ENCODE measurements at regions not wholly inside any gene's neighbourhood (a gene's known extent, or its start where the extent isn't known, plus 50 kb on each side); places are given as distances from the start of the nearest gene placed in this dataset.
A peak's percentile ranks its signal among the peaks of the same experiment; 100 is the strongest.

DNA sequence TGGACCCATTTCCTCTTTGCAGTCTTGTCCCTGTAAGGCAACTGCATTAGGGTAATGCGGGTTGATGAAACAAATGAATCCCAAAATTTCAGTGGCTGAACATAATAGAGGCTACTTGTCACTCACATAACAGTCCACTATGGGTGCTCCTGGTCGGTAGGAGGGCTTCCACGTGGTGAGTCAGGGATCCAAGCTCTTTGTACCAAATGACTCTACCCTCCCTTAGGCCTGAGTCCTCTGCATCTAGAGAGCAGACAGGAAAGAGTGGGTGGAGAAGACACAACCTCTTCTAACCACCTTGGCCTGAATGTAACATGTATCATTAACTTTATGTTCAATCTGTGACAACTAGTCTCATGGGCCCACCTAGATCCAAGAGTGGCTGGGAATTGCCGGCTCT, 86.2 kb upstream of the HAAO start:
- Histone ChIP-seq H3K36me3 (ENCODE audit: control insufficient read depth, insufficient read depth, low read length) (no peaks in the 10 kb centered on the region), H3K27ac (ENCODE audit: low read length) (no peak overlapping the region), H3K4me3 (ENCODE audit: low read length) (no peak overlapping the region), H3K27me3 (ENCODE audit: control insufficient read depth, insufficient read depth, low read length) (no peaks in the 10 kb centered on the region), H3K4me1 (ENCODE audit: control insufficient read depth, insufficient read depth, low read length) (peaks cover 7% of the 10 kb centered on the region), H3K9me3 (ENCODE audit: control insufficient read depth, low read depth, low read length) (no peaks in the 10 kb centered on the region)
- DNase-seq: no peak
- no CpG with 5 or more reads among the region's 4 CpGs for WGBS (ENCODE audit: insufficient coverage, low lambda C conversion rate)

DNA sequence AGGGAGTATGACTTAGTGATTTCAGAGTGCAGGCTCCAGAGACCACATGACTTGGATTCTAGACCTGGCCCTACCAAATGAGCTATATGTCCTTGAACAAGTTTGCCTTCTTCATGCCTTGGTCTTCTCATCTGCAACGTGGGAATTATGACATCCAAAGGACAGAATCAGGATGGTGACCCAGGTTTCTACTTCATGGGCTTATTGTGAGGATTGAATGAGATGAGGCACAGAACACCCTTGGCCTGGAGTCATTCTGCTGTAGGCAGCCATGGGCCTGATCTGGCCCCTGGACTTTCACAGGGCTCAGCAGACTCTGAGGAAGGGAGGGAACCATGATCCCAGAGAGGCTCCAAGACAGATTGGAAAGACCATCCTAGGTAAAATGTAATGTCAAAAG, 85.6 kb upstream of the HAAO start:
- Histone ChIP-seq H3K4me1 (ENCODE audit: control insufficient read depth, insufficient read depth, low read length) (peaks cover 7% of the 10 kb centered on the region), H3K36me3 (ENCODE audit: control insufficient read depth, insufficient read depth, low read length) (no peaks in the 10 kb centered on the region), H3K27me3 (ENCODE audit: control insufficient read depth, insufficient read depth, low read length) (no peaks in the 10 kb centered on the region), H3K9me3 (ENCODE audit: control insufficient read depth, low read depth, low read length) (no peaks in the 10 kb centered on the region), H3K4me3 (ENCODE audit: low read length) (no peak overlapping the region), H3K27ac (ENCODE audit: low read length) (no peak overlapping the region)
- no peak for DNase-seq
- WGBS (ENCODE audit: insufficient coverage, low lambda C conversion rate): no CpG with 5 or more reads among the region's 1 CpG

DNA sequence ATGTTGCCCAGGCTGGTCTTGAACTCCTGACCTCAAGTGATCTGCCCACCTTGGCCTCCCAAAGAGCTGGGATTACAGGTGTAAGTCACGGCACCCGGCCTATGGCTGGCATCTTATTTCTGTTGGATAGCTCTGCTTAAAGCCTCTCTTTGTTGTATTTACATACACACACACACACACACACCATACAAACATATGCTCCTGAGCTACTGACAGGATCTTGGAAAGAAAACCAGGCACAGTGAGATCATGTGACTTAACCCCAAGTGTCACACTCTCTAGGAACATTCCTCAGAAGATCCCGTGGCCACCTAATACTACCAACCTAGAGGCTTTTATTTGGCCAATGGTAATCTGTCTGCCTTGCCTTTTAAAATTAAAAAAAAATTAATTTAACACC, 85.1 kb upstream of the HAAO start:
- Histone ChIP-seq H3K4me1 (ENCODE audit: control insufficient read depth, insufficient read depth, low read length) (peaks cover 7% of the 10 kb centered on the region), H3K36me3 (ENCODE audit: control insufficient read depth, insufficient read depth, low read length) (no peaks in the 10 kb centered on the region), H3K27me3 (ENCODE audit: control insufficient read depth, insufficient read depth, low read length) (no peaks in the 10 kb centered on the region), H3K4me3 (ENCODE audit: low read length) (no peak overlapping the region), H3K27ac (ENCODE audit: low read length) (no peak overlapping the region), H3K9me3 (ENCODE audit: control insufficient read depth, low read depth, low read length) (no peaks in the 10 kb centered on the region)
- no CpG with 5 or more reads among the region's 3 CpGs for WGBS (ENCODE audit: insufficient coverage, low lambda C conversion rate)
- DNase-seq: no peak

DNA sequence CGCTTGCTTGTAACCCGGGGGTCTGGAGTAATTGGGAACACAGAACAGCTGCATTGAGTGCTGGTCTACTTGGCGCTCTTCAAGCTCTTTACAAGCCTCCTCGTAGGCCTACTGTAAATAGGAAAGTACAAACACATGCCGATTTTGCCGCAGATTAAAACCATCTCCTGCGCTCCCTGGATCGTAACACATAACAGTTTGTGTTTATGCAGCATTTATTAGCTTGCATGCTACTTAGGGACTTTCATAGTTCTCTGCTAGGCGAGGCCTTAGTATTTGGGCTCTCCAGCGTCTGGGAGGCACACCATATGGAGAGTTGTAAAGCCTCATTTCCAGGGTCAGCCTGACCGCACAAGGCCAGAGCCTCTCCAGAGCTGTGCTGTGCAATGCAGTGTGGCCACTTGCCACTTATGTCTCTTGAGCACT, 84.0 kb upstream of the HAAO start:
- Histone ChIP-seq H3K4me3 (ENCODE audit: low read length) (no peak overlapping the region), H3K4me1 (ENCODE audit: control insufficient read depth, insufficient read depth, low read length) (peaks cover 7% of the 10 kb centered on the region), H3K36me3 (ENCODE audit: control insufficient read depth, insufficient read depth, low read length) (no peaks in the 10 kb centered on the region), H3K27me3 (ENCODE audit: control insufficient read depth, insufficient read depth, low read length) (no peaks in the 10 kb centered on the region), H3K27ac (ENCODE audit: low read length) (peak overlapping the region; percentile 60), H3K9me3 (ENCODE audit: control insufficient read depth, low read depth, low read length) (no peaks in the 10 kb centered on the region)
- DNase-seq: peak; percentile 38 to 50
- WGBS (ENCODE audit: insufficient coverage, low lambda C conversion rate): 100% methylated on average over 4 of the region's 11 CpGs

DNA sequence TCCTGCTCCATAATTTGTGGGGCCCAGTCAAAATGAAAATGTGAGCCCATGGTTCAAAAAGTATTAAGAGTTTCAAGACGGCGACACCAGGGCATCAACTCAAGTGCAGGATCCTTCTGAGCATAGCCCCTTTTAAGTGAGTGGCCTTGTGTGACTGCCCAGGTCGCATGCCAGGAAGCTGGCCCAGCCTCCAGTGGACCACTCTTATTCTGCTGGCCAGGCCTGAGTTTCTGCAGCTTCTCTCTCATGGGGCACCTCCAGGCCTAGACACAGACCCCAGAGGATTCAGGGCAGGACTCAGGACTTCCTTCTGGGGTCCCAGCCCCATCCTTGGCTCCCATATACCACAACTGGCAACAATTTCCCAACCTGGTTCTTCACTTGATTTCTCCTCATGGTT, 83.5 kb upstream of the HAAO start:
- H3K4me3 ChIP-seq (ENCODE audit: low read length): no peak overlapping the region
- DNase-seq: no peak
- WGBS (ENCODE audit: insufficient coverage, low lambda C conversion rate): no CpG with 5 or more reads among the region's 3 CpGs
- peak overlapping the region; percentile 60 for H3K27ac ChIP-seq (ENCODE audit: low read length)
- H3K4me1 ChIP-seq (ENCODE audit: control insufficient read depth, insufficient read depth, low read length): peaks cover 7% of the 10 kb centered on the region
- H3K27me3 ChIP-seq (ENCODE audit: control insufficient read depth, insufficient read depth, low read length): no peaks in the 10 kb centered on the region
- no peaks in the 10 kb centered on the region for H3K9me3 ChIP-seq (ENCODE audit: control insufficient read depth, low read depth, low read length)
- H3K36me3 ChIP-seq (ENCODE audit: control insufficient read depth, insufficient read depth, low read length): no peaks in the 10 kb centered on the region

DNA sequence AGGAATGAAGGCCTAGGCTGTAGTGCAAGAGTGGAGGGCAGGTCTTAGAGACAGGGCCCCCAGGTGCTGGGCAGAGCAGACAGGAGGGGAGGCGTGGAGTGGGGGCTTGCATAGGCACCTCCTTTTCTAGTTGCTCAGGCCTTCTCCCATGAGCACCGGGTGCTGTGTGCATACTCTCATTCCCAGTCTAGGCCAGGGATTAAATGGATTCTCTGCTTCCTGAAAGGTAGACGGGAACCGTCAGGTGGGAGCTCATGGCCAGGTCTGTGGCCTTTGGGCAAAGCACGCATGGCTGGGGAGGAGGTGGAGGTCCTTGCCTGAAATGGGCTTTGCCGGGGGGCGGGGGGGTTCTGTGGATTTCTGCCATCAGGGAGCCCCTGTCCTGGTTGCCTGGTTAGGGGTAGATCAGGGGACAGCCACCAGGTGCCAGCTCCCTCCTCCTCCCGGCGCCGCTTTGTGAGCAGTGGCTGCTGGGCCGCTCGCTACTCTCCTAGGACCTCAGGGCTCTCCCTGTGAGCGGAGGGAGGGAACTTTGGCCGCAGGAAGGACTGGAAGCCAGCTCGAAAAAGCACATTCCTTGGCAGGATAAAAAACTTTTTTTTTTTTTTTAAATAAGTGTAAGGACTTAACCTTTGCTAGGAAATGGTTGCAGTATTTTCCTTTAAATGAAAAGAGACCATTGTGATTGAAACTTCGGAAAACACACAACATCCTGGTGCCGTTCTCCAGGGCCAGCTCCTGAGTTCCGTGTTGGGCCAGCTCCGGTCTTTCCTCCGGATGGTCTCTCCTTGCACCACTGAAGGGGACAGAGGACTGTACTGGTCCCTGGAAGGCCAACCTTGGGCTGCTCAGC, 82.8 kb upstream of the HAAO start:
- Histone ChIP-seq H3K9me3 (ENCODE audit: control insufficient read depth, low read depth, low read length) (no peaks in the 10 kb centered on the region), H3K4me3 (ENCODE audit: low read length) (no peak overlapping the region), H3K27me3 (ENCODE audit: control insufficient read depth, insufficient read depth, low read length) (no peaks in the 10 kb centered on the region), H3K36me3 (ENCODE audit: control insufficient read depth, insufficient read depth, low read length) (no peaks in the 10 kb centered on the region), H3K4me1 (ENCODE audit: control insufficient read depth, insufficient read depth, low read length) (peaks cover 7% of the 10 kb centered on the region), H3K27ac (ENCODE audit: low read length) (peak overlapping the region; percentile 60)
- DNase-seq: no peak
- 100% methylated on average over 2 of the region's 20 CpGs for WGBS (ENCODE audit: insufficient coverage, low lambda C conversion rate)

DNA sequence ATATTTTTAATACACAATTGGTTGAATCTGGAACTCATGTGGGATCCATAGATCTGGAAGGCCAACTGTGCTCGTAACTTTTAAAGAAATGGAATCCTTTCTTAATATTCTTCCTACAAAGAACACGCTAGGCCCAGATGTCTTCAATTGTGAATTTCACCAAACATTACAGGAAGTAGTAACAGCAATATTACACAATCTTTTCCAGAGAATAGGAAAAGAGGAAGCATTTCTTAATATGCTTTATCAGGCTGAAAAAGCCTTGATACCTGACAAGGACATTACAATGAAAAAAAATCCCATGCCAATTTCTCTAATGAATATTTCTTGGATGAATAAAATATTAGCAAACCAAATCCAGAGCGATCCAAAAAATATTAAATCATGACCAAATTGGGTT, 80.3 kb upstream of the HAAO start:
- no peak for DNase-seq
- H3K9me3 ChIP-seq (ENCODE audit: control insufficient read depth, low read depth, low read length): peaks cover 11% of the 10 kb centered on the region
- H3K4me3 ChIP-seq (ENCODE audit: low read length): no peak overlapping the region
- peaks cover 4% of the 10 kb centered on the region for H3K4me1 ChIP-seq (ENCODE audit: control insufficient read depth, insufficient read depth, low read length)
- no peak overlapping the region for H3K27ac ChIP-seq (ENCODE audit: low read length)
- WGBS (ENCODE audit: insufficient coverage, low lambda C conversion rate): 100% methylated on average over 1 of the region's 3 CpGs
- no peaks in the 10 kb centered on the region for H3K27me3 ChIP-seq (ENCODE audit: control insufficient read depth, insufficient read depth, low read length)
- H3K36me3 ChIP-seq (ENCODE audit: control insufficient read depth, insufficient read depth, low read length): no peaks in the 10 kb centered on the region

DNA sequence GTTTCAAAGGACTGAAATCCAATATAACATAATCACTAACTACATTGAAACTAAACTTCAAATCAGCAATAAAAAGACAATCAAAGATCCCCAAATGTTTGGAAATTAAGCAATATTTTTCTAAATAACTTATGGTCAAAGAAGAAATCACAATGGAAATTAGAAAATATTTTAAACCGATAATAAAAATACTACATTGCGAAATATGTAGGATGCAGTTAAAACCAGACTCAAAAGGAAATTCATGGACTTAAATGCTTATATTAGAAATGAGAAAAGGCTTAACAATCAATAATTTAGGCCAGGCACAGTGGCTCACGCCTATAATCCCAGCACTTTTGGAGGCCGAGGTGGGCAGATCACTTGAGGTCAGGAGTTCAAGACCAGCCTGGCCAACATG, 79.0 kb upstream of the HAAO start:
- Histone ChIP-seq H3K27me3 (ENCODE audit: control insufficient read depth, insufficient read depth, low read length) (no peaks in the 10 kb centered on the region), H3K4me1 (ENCODE audit: control insufficient read depth, insufficient read depth, low read length) (peaks cover 4% of the 10 kb centered on the region), H3K4me3 (ENCODE audit: low read length) (no peak overlapping the region), H3K9me3 (ENCODE audit: control insufficient read depth, low read depth, low read length) (peaks cover 11% of the 10 kb centered on the region), H3K36me3 (ENCODE audit: control insufficient read depth, insufficient read depth, low read length) (no peaks in the 10 kb centered on the region), H3K27ac (ENCODE audit: low read length) (no peak overlapping the region)
- no peak for DNase-seq
- 100% methylated on average over 2 of the region's 4 CpGs for WGBS (ENCODE audit: insufficient coverage, low lambda C conversion rate)

DNA sequence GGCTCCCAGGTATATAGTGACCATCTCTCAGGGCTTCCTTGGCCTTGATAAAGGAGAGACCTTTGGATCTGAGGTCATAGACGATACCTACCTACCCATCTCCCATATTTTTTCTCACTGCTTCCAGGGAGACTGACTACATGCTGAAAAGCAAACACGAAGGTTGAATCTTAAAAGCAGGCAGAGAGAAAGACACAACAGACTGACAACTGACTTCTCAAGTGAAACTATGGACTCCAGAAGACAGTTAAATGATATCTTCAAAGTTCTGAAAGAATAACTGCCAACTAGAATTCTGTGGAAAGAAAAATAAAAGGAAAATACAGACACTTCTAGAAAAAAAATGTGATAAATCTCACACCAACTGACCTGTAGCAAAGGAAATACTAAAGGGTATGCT, 76.5 kb upstream of the HAAO start:
- Histone ChIP-seq H3K4me1 (ENCODE audit: control insufficient read depth, insufficient read depth, low read length) (no peaks in the 10 kb centered on the region), H3K27me3 (ENCODE audit: control insufficient read depth, insufficient read depth, low read length) (no peaks in the 10 kb centered on the region), H3K27ac (ENCODE audit: low read length) (no peak overlapping the region), H3K36me3 (ENCODE audit: control insufficient read depth, insufficient read depth, low read length) (no peaks in the 10 kb centered on the region), H3K9me3 (ENCODE audit: control insufficient read depth, low read depth, low read length) (peaks cover 11% of the 10 kb centered on the region), H3K4me3 (ENCODE audit: low read length) (no peak overlapping the region)
- DNase-seq: no peak
- WGBS (ENCODE audit: insufficient coverage, low lambda C conversion rate): no CpG with 5 or more reads among the region's 2 CpGs

DNA sequence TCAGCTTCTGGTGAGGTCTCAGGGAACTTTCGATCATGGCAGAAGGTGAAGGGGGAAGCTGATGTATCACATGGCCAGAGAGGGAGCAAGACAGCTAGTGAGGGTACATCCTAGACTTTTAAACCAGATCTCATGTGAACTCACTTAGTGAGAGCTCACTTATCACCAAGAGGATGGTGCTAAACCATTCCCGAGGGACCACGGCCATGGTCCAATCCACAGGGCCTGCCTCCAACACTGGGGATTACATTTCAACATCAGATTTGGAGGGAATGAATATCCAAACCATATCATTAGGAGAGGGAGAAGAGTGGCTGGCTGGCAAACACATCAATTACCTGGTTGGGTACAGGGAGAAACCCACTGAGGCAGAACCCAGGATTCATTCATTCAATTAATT, 75.7 kb upstream of the HAAO start:
- Histone ChIP-seq H3K4me1 (ENCODE audit: control insufficient read depth, insufficient read depth, low read length) (no peaks in the 10 kb centered on the region), H3K9me3 (ENCODE audit: control insufficient read depth, low read depth, low read length) (peaks cover 11% of the 10 kb centered on the region), H3K27me3 (ENCODE audit: control insufficient read depth, insufficient read depth, low read length) (no peaks in the 10 kb centered on the region), H3K27ac (ENCODE audit: low read length) (no peak overlapping the region), H3K4me3 (ENCODE audit: low read length) (no peak overlapping the region), H3K36me3 (ENCODE audit: control insufficient read depth, insufficient read depth, low read length) (no peaks in the 10 kb centered on the region)
- WGBS (ENCODE audit: insufficient coverage, low lambda C conversion rate): no CpG with 5 or more reads among the region's 3 CpGs
- DNase-seq: no peak

Data from large intestine (tissue), 3 donors.